ENCODE measurements at regions not wholly inside any gene's neighbourhood (a gene's known extent, or its start where the extent isn't known, plus 50 kb on each side); places are given as distances from the start of the nearest gene placed in this dataset.

DNA sequence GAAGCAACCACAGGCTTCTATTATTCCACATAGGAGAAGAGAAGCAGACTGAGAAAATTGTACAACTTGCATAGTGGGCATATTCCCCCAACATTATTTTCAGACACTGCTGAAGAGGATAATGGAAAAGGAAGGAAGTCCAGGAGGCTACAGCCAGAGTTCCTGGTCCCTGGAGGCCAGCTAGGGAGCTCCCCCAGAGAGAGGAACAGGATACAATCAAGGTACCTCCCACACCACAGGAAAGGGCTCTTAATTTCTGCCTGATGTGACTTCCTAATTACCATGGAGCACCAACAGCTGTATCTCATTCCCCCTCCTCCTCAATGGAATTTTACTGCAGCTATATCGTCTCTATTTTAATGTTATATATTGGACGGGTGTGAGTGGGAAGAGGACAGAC, 594.3 kb upstream of the NRSN1 start:
- TF ChIP-seq CTCF (IDR thresholded peaks at IDR 0.05; ENCODE audit: low read depth, low read length, missing input control) = no peak
- no peak for TF ChIP-seq HNF4G (IDR thresholded peaks at IDR 0.05)
- TF ChIP-seq SP1 (IDR thresholded peaks at IDR 0.05) = no peak
- TF ChIP-seq, protein P1, sequence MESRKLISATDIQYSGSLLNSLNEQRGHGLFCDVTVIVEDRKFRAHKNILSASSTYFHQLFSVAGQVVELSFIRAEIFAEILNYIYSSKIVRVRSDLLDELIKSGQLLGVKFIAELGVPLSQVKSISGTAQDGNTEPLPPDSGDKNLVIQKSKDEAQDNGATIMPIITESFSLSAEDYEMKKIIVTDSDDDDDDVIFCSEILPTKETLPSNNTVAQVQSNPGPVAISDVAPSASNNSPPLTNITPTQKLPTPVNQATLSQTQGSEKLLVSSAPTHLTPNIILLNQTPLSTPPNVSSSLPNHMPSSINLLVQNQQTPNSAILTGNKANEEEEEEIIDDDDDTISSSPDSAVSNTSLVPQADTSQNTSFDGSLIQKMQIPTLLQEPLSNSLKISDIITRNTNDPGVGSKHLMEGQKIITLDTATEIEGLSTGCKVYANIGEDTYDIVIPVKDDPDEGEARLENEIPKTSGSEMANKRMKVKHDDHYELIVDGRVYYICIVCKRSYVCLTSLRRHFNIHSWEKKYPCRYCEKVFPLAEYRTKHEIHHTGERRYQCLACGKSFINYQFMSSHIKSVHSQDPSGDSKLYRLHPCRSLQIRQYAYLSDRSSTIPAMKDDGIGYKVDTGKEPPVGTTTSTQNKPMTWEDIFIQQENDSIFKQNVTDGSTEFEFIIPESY (IDR thresholded peaks at IDR 0.05) = no peak
- no peak for TF ChIP-seq EGR1 (IDR thresholded peaks at IDR 0.05; ENCODE audit: low read depth in 2 of 2)
- TF ChIP-seq, protein P2, sequence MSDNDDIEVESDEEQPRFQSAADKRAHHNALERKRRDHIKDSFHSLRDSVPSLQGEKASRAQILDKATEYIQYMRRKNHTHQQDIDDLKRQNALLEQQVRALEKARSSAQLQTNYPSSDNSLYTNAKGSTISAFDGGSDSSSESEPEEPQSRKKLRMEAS (IDR thresholded peaks at IDR 0.05) = no peak
- TF ChIP-seq JUND (IDR thresholded peaks at IDR 0.05) = no peak
